ENCODE measurements at regions not wholly inside any gene's neighbourhood (a gene's known extent, or its start where the extent isn't known, plus 50 kb on each side); places are given as distances from the start of the nearest gene placed in this dataset.

GRCh38 chr12:84641940-84642545 is 270.6 kb downstream of the SLC6A15 start:
- TF ChIP-seq SIN3A (IDR thresholded peaks at IDR 0.05; ENCODE audit: borderline replicate concordance, insufficient read depth, low read length) = no peak
- no peak for TF ChIP-seq POLR2AphosphoS5 (IDR thresholded peaks at IDR 0.05; ENCODE audit: low read depth, low read length)
- TF ChIP-seq FOXP2 (optimal IDR thresholded peaks at IDR 0.05; ENCODE audit: borderline replicate concordance, extremely low read depth, extremely low read length, insufficient read depth) = no peak
- no peak for TF ChIP-seq REST (IDR thresholded peaks at IDR 0.05; ENCODE audit: insufficient read depth in 1 of 2, low read depth in 2 of 2, low read length in 2 of 2)
- no peak for TF ChIP-seq TAF1 (IDR thresholded peaks at IDR 0.05; ENCODE audit: borderline replicate concordance, insufficient read depth, low read length)

- no peak for TF ChIP-seq REST (IDR thresholded peaks at IDR 0.05; ENCODE audit: insufficient read depth in 1 of 2, low read depth in 2 of 2, low read length in 2 of 2)
- no peak for TF ChIP-seq POLR2AphosphoS5 (IDR thresholded peaks at IDR 0.05; ENCODE audit: low read depth, low read length)
- no peak for TF ChIP-seq TAF1 (IDR thresholded peaks at IDR 0.05; ENCODE audit: borderline replicate concordance, insufficient read depth, low read length)
- no peak for TF ChIP-seq SIN3A (IDR thresholded peaks at IDR 0.05; ENCODE audit: borderline replicate concordance, insufficient read depth, low read length)
- TF ChIP-seq FOXP2 (optimal IDR thresholded peaks at IDR 0.05; ENCODE audit: borderline replicate concordance, extremely low read depth, extremely low read length, insufficient read depth) = no peak
Measured at GRCh38 chr12:84638811-84639368, 273.7 kb downstream of the SLC6A15 start.

- no peak for TF ChIP-seq SIN3A (IDR thresholded peaks at IDR 0.05; ENCODE audit: borderline replicate concordance, insufficient read depth, low read length)
- no peak for TF ChIP-seq TAF1 (IDR thresholded peaks at IDR 0.05; ENCODE audit: borderline replicate concordance, insufficient read depth, low read length)
- no peak for TF ChIP-seq REST (IDR thresholded peaks at IDR 0.05; ENCODE audit: insufficient read depth in 1 of 2, low read depth in 2 of 2, low read length in 2 of 2)
- no peak for TF ChIP-seq FOXP2 (optimal IDR thresholded peaks at IDR 0.05; ENCODE audit: borderline replicate concordance, extremely low read depth, extremely low read length, insufficient read depth)
- no peak for TF ChIP-seq POLR2AphosphoS5 (IDR thresholded peaks at IDR 0.05; ENCODE audit: low read depth, low read length)
Measured at GRCh38 chr12:84637926-84638325, 274.7 kb downstream of the SLC6A15 start.

- TF ChIP-seq TAF1 (IDR thresholded peaks at IDR 0.05; ENCODE audit: borderline replicate concordance, insufficient read depth, low read length) = no peak
- TF ChIP-seq FOXP2 (optimal IDR thresholded peaks at IDR 0.05; ENCODE audit: borderline replicate concordance, extremely low read depth, extremely low read length, insufficient read depth) = no peak
- TF ChIP-seq SIN3A (IDR thresholded peaks at IDR 0.05; ENCODE audit: borderline replicate concordance, insufficient read depth, low read length) = no peak
- TF ChIP-seq POLR2AphosphoS5 (IDR thresholded peaks at IDR 0.05; ENCODE audit: low read depth, low read length) = no peak
- no peak for TF ChIP-seq REST (IDR thresholded peaks at IDR 0.05; ENCODE audit: insufficient read depth in 1 of 2, low read depth in 2 of 2, low read length in 2 of 2)
Measured at GRCh38 chr12:84636801-84637290, 275.8 kb downstream of the SLC6A15 start.

Measured in PFSK-1 (cell line).